Anterior cingulate cortex (tissue), 58 donors: ENCODE measurements at regions not wholly inside any gene's neighbourhood (a gene's known extent, or its start where the extent isn't known, plus 50 kb on each side); places are given as distances from the start of the nearest gene placed in this dataset.
"Not testable (repeated sequence)": the region's sequence is repeated elsewhere in the genome, so short reads cannot be mapped to it uniquely, and the experiment has no call there.

ENCODE experiments used
- DNase-seq, 58 donors: peaks; one replicate each; lab custom pipeline; 2025; lab: John Stamatoyannopoulos, UW

DNA sequence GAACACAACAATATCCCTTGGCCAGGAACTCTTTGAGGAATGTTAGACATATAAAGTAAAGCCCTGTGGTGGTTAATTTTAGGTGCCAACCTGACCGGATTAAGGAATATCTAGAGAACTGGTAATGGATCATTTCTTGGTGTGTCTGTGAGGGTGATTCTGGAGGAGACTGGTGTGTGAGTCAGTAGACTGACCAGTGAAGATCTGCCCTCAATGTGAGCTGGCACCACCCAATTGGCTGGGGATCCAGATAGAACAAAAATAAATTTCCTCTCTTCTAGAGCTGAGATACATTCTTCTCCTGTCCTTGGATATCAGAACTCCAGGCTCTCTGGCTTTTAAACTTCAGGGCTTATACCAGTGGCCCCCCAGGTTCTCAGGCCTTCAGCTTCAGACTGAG is 56.2 kb upstream of the TNPO1 start:
- DNase-seq: no peak

DNA sequence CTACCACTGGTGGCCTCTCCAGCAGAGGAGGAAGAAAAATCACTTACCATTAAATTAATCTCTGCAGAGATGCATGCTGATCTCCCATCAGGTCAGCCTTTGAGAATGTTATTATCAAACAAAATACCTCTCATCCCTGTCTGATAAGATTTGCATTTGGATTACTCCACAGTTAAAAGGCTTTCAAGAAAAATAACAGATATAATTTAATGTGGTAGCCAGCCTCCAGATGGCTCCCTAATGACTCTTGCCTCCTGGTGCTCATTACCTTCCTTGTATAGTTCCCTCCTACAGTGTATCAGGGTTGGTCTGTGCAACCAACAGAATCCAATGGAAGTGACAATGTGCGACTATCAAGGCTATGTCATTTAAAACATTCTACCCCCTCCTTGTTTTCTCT is 63.6 kb upstream of the TNPO1 start:
- DNase-seq: no peak

DNA sequence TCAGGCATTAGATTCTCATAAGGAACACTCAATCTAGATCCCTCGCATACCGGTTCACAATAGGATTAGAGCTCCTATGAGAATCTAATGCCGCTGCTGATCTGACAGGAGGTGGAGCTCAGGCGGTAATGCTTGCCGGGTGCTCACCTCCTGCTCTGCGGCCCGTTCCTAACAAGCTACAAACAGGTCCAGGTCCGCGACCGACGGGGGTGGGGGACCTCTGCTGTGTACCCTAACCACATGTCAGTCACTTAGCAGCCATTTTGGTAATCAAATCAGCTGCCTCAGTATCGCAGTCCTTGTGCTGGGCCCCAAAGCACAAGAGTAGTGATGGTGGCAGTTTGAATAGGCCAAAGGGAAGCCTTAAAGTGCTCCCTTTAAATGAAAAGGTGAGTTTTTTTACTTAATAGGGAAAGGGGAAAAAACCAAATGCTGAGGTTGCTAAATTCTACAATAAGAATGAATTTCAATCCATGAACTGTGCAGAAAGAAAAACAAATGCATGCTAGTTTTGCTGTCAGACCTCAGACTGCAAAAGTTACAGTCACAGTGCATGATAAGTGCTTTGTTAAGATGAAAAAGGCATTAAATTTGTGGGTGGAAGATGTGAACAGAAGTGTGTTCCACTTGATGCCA is 67.0 kb upstream of the TNPO1 start:
- DNase-seq: no peak

DNA sequence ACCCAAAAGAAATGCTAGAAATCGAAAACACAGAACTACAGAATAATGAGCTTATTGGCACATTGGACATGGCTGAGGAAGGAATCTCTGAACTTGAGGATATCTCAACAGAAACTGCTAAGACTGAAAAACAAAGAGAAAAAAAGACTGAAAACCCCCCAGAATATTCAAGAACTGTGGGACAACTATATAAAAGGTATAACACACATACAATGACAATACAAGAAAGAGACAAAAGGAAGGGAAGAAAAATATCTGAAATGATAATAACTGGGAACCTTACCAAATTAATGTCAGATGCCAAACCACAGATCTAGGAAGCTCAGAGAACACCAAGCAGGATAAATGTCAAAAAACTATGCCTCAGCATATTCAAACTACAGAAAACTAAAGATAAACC is 68.6 kb upstream of the TNPO1 start:
- no peak for DNase-seq

DNA sequence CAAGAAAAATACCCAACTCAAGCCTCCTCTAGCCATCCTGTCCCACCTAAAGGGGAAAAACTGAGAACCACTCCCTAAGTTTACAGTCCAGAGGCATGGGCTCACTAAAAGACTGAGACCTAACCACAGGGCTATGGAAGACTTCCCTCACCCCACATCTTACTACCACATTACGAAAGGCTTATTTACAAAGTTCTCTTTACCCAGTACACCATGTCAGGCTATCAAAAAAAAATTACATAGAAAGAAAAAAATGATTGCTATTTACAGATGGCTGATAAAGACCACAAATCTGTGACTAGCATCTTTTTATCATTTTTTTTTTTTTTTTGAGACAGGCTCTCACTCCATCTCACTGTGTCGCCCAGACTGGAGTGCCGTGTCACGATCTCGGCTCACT is 69.7 kb upstream of the TNPO1 start:
- DNase-seq: no peak

DNA sequence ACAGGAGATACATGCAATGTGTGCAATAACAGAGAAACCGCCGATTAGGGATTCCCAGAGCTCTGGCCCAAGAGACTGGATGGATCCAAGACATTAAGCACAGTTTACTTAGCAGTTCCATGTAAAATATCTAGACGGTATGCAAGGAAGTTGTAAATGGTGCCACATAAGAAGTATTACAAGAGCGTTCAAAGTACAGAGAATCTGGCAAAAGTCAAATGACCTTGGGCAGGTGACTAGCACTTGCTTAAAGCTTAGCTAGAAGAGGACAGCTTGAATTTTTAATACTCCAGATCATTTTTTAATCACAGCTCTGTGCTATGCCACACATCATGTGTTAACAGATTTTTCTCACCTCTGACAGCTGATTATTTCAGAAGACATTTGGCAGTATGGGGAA is 72.3 kb upstream of the TNPO1 start:
- DNase-seq: no peak

DNA sequence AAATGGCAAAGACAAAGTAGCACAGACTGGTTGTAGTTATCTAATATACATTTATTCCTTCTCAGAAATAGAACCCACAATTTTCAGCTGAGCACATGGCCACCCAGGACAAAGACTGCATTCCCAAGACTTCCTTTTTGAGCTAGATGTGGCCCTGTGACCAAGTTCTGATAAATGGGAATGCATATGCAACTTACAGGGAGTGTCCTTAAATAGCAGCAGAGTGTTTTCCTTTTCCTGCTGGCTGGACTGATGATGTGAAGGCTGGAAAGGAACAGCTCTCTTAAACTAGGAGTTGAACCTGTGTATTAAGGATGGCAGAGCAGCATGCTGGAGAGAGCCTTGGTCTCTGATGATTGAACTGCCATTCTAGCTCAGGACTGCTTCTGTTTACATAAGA is 74.7 kb upstream of the TNPO1 start:
- DNase-seq: no peak

DNA sequence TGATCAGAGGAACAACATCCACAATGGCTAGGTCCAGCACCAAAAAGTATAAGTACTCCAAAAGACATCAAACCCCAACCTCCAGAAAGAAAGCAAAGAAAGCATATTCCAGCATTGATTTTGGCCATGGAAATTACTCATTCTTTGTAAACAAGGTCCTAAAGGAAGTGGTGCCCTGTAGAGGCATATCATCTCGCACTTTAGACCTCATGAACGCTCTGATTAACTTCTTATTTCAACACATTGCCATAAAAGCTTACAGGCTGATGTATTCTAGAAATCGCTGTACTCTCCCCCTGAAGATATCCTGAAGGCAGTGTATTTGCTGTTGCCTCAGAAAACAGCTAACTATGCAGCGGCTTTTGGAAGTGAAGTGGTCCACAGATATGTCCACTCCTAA is 82.7 kb upstream of the TNPO1 start:
- DNase-seq: no peak

DNA sequence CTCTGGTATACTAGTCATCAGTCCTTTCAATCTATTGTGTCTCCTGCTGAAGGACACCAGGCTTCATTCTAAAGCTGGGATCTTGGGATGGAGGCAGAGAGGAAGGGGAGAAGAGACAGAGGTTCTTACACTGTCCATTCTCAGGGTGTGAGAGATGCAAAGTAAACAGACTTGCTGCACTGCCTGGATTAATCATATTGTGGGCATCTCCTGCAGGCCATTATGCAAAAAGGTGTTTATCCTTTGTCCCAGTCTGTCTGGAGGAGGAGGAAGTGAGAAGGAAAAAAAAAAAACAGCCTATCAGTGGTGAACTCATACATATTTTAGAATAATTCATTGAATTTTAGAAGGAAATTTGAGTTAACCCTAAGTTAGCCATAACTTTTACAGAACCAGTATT is 92.9 kb upstream of the TNPO1 start:
- DNase-seq: no peak

DNA sequence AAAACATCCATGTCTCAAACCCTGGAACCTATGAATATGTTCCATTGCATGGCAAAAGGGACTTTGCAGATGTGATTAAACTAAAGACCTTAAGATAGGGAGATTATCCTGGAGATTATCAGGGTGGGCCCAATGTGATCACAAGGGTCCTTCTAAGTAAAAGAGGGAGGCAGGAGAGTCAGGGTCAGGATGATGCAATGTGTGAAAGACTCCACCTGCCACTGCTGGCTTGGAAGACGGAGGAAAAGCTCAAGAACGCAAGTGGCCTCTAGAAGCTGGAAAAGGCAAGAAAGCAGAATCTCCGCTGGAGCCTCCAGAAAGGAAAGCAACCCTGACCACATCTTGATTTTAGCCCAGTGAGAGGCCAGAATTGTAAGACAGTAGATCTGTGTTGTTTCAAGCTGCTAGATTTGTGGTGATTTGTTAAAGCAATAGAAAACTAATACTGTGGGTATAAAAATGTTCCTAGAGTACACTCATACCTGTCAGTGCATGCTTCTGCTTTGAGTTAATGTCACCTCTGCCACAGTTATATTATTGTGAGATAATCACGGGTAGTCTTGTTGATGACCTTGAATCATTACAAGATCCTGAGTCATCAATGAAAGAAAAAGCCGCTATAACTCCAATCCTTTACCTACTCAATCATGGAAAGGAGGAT is 93.5 kb upstream of the TNPO1 start:
- no peak for DNase-seq

DNA sequence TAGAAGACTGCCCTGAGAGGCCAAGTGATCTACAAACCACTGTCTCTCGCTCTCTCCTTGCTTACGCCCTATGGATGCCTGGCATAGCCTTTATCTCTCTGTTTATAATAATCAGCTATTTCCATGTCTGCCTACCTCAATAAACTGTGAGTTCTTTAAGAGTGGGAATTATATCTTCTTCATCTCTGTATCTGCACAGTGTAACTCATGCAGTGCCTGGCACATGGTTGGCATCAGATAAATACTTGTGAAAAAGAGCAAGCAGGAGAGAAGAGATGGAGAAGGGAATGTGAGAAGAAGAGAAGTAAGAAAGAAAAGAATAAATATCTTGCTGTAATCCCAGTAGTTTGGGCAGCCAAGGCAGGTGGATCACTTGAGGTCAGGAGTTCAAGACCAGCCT is 94.6 kb upstream of the TNPO1 start:
- no peak for DNase-seq

DNA sequence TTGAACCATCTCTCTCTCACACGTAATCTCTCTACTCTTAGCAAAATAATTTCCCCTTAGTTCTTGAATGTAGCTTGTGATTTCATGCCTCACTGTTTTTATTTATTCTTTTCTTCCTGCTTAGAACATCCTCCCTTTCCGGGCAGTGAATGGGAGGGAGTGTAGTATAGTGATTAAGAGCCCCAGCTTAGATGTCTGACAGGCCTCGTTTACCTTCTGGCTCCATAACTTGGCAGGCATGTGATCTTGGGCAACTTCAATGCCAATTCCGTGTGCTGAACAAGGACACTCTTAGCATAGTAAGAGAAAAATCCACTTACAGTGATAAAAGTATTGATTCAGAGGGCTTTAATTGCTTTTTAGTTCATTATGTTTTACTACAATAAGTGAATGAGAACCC is 96.3 kb upstream of the TNPO1 start:
- no peak for DNase-seq

DNA sequence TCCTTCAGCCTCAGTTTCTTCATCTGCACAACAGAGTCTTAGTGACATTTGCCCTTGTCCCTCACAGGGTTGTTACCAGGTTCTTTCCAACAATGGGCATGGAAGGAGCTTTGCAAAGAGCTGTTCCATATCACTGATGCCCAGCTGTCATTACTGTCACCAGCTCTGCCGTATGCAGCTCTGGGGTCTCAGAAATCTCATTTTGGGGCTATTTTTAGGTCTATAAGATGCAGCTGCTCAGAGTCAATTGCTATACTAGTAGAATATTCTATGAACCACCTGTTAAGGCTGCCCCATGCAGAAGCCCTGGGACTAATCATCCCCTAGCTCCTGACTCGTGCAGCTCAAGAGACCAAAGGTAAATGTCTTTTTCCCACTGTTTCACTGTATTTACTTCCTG is 105.1 kb upstream of the TNPO1 start:
- DNase-seq: no peak

DNA sequence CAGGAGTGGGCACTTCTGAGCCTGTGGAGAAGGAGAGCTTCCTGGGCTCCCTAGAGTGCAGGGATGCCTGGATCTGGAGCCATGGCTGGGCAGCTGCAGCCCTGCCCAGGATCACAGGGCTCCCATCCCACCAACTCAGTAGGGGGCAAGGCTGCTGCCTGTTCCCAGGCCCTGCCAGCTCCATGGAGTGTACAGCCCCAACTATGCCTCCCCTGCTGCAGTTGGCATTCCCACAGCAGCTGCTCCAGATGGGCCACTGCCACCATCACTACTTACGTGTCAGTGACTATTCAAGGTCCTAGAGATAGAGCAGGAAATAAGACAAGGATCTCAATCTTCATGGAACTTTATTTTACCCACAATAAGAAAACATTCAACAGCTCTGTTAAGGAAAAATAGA is 107.1 kb upstream of the TNPO1 start:
- DNase-seq: no peak

DNA sequence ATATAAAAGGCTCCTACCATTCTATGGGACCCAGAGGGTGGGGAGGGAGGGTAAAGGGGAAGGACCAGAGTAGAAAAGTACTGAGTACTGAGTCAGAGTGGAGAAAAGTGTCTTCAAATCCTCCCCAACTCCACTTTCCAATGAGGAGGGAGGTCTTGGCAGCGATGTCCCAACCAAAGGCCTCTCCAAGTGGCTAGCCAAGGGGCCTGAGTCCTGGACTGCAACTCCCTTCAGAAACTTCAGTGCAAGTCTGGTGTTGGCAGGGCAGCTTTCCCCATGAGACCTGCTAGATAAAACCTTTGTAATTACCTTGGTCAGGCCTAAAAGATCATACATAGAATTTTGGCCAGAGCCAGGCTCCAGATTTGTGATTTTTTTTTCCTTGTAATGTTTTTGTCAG is 111.3 kb upstream of the TNPO1 start:
- DNase-seq: no peak

DNA sequence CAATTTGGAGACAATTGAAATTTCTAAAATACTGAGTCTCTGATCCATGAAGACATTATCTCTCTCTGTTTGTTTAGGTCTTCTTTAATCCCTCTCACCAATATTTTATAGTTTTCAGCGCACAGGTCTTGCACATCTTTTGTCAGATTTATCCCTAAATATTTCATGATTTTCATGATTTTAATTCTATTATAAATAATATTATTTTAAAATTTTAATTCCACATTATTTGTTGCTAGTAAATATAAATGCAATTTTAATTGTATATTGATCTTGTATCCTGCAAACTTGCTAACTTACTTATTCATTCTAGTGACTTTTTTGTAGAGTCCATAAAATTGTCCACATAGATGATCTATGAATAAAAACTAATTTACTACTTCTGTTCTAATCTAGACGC is 112.6 kb upstream of the TNPO1 start:
- DNase-seq: no peak

DNA sequence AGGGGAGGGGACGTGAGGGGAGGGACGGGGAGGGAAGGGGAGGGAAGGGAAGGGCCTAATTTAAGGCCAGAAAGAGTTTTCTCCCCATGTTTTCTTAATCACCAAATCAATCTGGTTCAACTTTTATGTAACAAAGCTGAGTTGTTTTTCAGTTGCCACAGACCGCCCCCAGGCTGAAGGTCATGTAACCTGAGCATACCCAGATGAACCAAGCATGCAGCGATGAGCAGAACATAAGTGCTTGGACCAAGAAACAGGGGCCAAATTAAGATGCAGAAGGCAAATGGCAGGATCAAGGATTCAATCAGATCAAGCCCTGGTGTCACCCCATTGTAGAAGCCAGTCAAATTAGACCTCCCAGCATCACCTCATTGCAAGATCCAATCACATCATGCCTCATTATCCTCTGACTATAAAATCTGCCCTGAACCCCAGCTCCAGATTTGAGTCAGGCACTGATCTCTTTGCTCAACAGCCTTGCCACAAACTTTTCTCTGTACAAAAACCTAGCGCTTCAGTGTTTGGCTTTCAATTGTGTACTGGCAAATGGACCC is 113.5 kb upstream of the TNPO1 start:
- no peak for DNase-seq

DNA sequence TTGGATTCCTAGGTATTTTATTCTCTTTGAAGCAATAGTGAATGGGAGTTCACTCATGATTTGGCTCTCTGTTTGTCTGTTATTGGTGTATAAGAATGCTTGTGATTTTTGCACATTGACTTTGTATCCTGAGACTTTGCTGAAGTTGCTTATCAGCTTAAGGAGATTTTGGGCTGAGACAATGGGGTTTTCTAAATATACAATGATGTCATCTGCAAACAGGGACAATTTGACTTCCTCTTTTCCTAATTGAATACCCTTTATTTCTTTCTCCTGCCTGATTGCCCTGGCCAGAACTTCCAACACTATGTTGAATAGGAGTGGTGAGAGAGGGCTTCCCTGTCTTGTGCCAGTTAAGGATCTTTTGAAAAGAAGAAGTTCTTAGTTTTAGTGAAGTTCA is 114.4 kb upstream of the TNPO1 start:
- DNase-seq: not testable (repeated sequence)

DNA sequence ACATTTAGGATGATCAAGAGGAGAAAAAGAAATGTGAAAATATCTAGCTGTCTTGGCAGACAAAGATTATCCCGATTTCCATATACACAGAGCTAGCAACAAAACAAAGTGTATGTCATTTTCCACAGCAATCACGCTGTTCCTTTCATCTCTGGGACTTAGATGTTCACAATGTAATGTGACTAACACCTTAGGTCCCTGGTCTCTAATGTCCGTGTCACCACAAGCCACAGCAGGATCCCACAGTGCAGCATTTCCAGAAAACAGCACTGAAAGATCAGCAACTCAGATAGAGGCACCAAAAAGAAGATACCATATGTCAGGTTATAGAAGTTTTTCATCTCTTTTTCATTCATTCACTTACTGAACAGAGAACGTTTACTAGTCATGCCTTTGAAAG is 118.0 kb upstream of the TNPO1 start:
- DNase-seq: no peak

DNA sequence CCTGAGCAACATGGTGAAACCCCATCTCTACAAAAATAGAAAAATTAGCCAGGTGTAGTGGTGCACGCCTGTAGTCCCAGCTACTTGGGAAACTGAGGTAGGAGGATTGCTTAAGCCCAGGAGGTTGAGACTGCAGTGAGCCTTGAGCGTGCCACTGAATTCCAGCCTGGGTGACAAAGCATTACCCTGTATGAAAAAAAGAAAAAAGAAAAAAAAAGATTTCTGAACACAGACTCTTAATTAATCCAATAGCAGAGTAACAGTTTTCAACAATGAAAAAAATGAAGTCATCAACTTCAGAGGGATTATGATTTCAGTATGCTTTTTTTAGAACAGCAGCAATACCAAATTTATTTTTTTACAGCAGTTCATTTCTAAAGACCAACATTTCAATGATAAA is 118.8 kb upstream of the TNPO1 start:
- no peak for DNase-seq

DNA sequence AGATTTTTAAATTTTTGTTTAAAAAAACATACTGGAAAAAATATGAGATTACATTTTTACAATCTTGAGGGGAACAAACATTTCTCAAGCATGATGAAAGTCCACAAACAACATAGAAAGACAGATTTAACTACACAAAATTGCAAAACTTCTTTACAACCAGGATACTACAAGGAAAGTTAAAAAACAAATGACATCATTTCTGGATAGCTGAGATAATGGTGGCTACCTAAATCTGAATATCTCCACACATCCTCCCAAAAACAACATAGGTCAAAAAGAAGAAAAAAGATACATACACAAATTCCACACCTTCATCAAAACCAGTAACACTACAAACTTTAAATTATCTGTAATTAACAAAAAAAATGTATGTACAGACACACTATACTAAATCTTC is 120.8 kb upstream of the TNPO1 start:
- DNase-seq: no peak

DNA sequence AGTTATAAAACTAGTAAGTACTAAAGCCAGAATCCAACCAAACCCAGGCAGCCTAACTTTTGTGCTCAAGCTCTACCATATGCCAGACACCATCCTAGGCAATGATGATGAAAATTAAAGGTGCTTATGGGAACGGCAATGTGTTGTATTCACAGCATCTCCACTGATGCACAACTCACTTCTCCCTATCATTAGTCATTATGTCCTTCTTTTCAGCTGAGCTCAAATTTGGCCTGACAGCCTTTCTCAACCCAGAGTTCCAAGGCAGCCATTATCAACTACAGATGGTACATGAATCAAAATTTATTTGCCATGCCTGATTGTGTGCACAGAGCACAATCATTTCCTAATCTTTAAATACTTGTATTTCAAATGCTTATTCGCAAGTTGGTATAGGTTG is 121.6 kb upstream of the TNPO1 start:
- no peak for DNase-seq
